Vagina (tissue), 2 donors: ENCODE measurements at regions not wholly inside any gene's neighbourhood (a gene's known extent, or its start where the extent isn't known, plus 50 kb on each side); places are given as distances from the start of the nearest gene placed in this dataset.
"Not testable (repeated sequence)": the region's sequence is repeated elsewhere in the genome, so short reads cannot be mapped to it uniquely, and the experiment has no call there.

Experiments
- DNase-seq, 2 donors: peaks; one replicate each; pipeline ENCODE4 v3.0.0-alpha.2; 2017; ENCODE audit errors: extremely low spot score in 2 of 2
- H3K27ac ChIP-seq: fragments of 200-600 bp; sonication (generic); one replicate; pipeline ENCODE4 v1.5.1; 2019
- H3K27me3 ChIP-seq: fragments of 200-600 bp; sonication (generic); one replicate; pipeline ENCODE4 v1.5.1; 2019
- H3K36me3 ChIP-seq, 2 donors: fragments of 200-600 bp; sonication (generic); one replicate each; pipeline ENCODE4 v1.5.1; 2017 to 2019
- H3K4me1 ChIP-seq: fragments of 200-600 bp; sonication (generic); one replicate; pipeline ENCODE4 v1.5.1; 2019
- H3K4me3 ChIP-seq, 2 donors: fragments of 200-600 bp; sonication (generic); 1 replicate in 1 of 2; 2 replicates in 1 of 2; pipeline ENCODE4 v1.5.1; 2016 to 2019
- H3K9me3 ChIP-seq: fragments of 200-600 bp; sonication (generic); one replicate; pipeline ENCODE4 v1.5.1; 2019
- intact Hi-C: fragments of 100-400 bp; cut with DNase I; formaldehyde crosslinking; loops from one replicate; pipeline ENCODE4 v1.15.1; 2023

DNA sequence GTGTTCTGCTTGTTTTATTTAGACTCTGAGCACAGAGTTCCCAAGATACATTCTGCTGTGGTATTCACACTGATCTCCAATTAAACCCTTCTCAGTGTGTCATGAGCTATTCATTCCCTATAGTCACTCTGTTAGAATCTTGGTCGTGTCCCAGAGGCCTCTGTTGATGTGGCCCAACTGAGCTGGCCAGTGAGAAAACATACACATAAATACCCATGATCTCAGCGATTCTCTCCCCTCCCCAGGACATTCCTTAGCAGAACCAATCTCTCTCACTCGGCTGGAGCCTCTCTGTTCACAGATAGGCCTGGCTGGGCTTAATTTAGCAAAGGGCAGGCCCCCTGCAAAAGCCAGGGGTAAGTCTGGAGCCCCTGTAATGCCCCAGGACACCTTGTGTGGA, 109.6 kb upstream of the NBPF9 start:
- H3K4me3 ChIP-seq, H3K36me3 ChIP-seq, DNase-seq, H3K4me1 ChIP-seq, H3K27ac ChIP-seq, H3K9me3 ChIP-seq, intact Hi-C loops, H3K27me3 ChIP-seq: not testable (repeated sequence)

- H3K36me3 ChIP-seq, H3K27ac ChIP-seq, intact Hi-C loops, H3K27me3 ChIP-seq, H3K9me3 ChIP-seq, H3K4me1 ChIP-seq, H3K4me3 ChIP-seq, DNase-seq: not testable (repeated sequence)
Measured at GRCh38 chr1:149213673-149214072, 110.3 kb upstream of the NBPF9 start.

DNA sequence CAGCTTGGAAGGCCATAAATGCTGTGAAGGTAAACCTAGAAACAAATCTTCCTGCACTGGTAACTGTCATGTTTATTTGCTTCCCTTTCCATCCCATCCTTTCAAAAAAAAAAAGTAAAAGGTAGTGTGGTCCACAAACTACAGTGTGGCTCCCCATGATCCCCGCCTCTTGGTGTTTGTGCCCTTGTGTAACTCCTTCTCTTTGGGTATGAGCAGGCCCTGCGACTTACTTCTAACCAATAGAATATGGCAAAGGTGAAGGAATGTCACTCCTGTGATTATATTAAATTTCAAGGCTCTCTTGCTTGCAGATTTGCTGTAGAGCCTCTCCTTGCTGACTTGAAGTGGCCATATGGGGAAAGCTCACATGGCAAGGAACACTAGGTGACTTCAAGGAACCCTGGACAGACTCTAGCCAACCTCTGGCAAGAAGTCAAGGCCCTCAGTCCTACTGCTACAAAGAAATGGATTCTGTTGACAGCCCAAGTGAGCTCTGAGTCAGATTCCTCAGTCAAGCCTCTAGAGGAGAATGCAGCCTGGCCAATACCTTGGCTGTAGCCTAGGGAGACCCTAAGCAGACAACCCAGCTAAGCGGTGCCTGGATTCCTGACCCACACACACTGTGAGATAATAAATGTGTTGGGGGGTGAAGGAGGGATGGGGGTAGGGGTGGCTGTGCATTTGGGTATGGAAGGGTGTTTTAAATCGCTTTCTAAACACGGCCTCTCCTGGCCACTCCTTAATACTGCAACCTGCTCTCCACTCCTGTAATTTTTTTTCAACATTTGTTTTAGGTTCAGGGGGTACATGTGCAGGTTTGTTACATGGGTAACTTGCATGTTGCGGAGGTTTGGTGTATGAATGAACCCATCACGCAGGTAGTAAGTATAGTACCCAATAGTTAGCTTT, 115.0 kb upstream of the NBPF9 start:
- H3K27me3 ChIP-seq, H3K4me1 ChIP-seq, H3K4me3 ChIP-seq, H3K27ac ChIP-seq, DNase-seq, intact Hi-C loops, H3K36me3 ChIP-seq, H3K9me3 ChIP-seq: not testable (repeated sequence)

- H3K9me3 ChIP-seq, DNase-seq, H3K27ac ChIP-seq, H3K4me3 ChIP-seq, H3K36me3 ChIP-seq, H3K4me1 ChIP-seq, intact Hi-C loops, H3K27me3 ChIP-seq: not testable (repeated sequence)
Measured at GRCh38 chr1:149219539-149219938, 116.2 kb upstream of the NBPF9 start.

DNA sequence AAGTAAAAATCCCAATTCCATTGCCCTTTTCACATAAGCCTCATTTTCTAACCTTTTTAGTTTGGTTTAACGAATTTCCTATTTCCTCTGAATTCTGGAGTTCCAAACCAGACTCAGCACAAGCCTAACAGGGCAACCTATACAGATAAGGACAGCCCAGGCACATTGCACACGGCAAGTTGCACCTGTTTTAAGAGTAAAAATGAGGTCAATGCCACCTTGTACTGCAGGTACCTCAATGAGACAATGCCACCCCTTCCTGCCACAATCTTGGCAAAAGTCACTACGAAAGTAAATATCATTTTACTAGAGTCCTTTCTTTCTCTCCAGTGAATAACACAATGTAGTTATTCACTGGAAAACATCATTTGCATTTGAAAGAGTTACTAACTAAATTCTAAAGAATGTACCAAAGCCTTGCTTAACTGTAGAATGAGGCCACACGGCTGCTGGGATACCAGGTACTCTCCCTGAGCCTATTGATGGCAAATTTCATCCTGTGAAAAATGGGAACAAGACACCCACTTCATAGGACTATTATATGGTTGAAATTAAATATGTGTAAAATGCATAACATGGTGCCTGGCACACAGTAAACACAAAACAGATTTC, 117.2 kb upstream of the NBPF9 start:
- H3K27me3 ChIP-seq, H3K9me3 ChIP-seq, H3K4me1 ChIP-seq, intact Hi-C loops, DNase-seq, H3K36me3 ChIP-seq, H3K4me3 ChIP-seq, H3K27ac ChIP-seq: not testable (repeated sequence)

DNA sequence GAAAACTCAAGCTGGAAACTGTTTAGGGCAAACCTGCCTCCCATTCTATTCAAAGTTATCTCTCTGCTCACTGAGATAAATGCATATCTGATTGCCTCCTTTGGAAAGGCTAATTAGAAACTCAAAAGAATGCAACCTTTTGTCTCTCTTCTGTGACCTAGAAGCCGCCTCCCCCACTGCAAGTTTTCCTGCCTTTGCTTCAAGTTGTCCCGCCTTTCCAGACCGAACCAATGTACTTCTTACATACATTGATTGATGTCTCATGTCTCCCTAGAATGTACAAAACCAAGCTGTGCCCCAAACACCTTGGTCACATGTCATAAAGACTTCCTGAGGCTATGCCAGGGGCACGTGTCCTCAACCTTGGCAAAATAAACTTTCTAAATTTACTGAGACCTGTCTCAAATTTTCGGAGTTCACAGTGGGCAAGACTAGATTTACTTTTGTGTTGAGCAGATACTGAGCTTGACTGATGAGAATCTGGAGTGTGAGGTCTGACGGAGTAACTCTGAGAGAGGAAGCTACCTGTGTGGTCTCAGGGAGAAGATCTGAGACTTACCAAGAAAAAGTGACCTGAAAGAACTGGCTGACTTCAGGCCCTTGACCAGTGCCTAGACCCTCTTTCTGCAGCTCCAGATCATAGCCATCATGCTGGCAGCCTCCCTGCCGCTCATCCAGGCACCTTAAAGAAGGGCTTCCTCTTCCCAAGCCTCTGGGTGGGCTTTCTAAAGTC, 124.7 kb upstream of the NBPF9 start:
- intact Hi-C loops, H3K36me3 ChIP-seq, DNase-seq, H3K4me1 ChIP-seq, H3K27me3 ChIP-seq, H3K4me3 ChIP-seq, H3K9me3 ChIP-seq: not testable (repeated sequence)
- H3K27ac ChIP-seq = peak overlapping the region; percentile 48

DNA sequence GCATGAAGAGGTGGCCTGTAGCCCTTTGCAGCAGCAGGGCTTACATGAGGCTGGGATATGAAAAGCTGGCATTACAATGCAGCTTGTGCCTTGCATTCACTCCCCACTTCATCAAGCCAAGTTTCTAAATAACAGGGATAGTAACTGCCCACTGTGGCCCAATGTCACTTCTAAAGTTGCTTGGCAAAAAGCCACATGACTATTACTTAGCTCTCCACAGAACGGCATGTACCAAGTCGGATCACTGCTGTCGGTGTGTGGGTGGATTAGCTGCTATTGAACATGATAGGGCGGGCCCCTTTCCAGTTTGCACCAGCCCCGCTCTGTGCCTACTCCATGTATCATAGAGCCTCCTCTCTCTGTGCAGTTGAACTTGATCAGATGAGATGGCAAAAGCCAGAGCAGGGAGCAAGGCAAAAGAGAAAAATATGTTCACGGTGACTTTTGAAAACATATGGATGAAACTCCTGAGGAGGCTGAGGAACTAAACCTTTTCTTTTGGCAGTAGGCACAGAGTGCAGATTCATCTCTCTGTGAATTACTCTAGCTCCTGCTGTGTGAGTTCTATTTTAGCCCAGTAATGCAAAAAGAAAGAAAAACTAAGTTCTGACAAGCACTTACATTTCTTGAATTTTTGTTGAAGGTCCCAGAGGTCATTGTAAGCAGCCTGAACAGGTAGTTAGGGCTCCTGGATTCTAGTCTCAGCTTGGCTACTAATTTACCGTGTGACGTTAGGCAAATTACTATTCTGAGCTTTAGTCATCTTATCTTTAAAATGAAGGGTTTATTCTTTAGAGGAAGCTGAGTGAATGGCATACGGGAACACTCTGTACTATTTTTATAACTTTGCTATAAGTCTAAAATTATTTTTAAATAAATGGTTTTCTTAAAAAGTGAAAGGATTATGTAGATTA, 125.6 kb upstream of the NBPF9 start:
- H3K27me3 ChIP-seq, H3K9me3 ChIP-seq, H3K36me3 ChIP-seq, H3K4me1 ChIP-seq, intact Hi-C loops, DNase-seq, H3K4me3 ChIP-seq: not testable (repeated sequence)
- peak overlapping the region; percentile 48 for H3K27ac ChIP-seq

- H3K9me3 ChIP-seq, H3K27me3 ChIP-seq, DNase-seq, H3K36me3 ChIP-seq, H3K4me3 ChIP-seq, intact Hi-C loops, H3K27ac ChIP-seq, H3K4me1 ChIP-seq: not testable (repeated sequence)
Measured at GRCh38 chr1:149229813-149230212, 126.5 kb upstream of the NBPF9 start.

GRCh38 chr1:149234926-149235914, 131.9 kb upstream of the NBPF9 start:
- H3K9me3 ChIP-seq, DNase-seq, H3K27ac ChIP-seq, H3K27me3 ChIP-seq, H3K4me1 ChIP-seq, H3K4me3 ChIP-seq, H3K36me3 ChIP-seq, intact Hi-C loops: not testable (repeated sequence)

DNA sequence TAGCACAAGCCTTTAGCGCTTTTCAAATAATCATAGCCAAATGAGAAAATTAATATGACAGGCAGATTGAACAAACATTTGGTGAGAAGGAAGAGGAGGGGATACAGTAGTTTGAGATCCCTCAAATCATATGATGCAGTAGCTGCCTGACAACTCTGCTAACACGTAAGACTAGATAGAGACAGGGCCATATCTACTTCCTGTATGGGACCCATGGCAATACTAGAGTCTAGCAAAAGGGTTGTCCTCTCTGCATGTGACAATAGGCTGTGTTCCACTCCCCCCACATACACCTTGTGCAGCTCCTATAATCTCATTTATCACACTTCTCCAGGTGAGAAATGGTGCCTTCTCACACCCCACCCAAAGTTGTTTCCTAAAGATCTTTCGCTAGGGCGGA, 134.2 kb upstream of the NBPF9 start:
- H3K27me3 ChIP-seq, H3K36me3 ChIP-seq, H3K9me3 ChIP-seq, H3K27ac ChIP-seq, H3K4me3 ChIP-seq, intact Hi-C loops, DNase-seq, H3K4me1 ChIP-seq: not testable (repeated sequence)

DNA sequence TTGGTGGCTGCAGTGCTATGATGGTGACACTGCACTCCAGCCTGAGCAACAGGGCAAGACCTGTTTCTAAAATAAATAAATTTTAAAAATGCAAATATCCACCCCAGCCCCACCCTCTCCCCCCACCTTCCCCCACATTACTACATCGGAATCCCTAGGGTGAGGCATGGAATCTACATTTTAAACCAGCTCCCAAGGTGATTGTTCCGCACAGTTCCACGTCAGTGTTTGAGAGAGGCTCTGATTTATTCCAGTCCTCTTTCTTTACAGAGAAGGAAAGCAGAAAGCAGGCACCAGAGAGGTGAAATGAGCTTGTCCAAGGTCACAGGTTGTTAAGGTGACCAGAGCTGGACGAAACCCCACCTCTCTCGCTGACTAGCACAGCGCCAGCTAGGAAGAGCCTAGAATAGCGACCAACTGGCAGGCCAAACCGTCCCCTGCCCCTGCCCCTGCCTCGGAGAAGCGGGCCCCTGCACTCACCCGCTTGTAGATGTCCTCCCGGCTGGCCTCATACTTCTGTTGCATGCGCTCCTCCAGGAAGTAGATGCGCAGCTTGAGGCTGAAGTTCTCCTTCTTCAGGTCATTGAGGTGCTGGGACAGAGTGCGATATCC, 136.7 kb upstream of the NBPF9 start:
- DNase-seq, H3K36me3 ChIP-seq, H3K27ac ChIP-seq, H3K4me3 ChIP-seq, H3K9me3 ChIP-seq, H3K27me3 ChIP-seq, intact Hi-C loops, H3K4me1 ChIP-seq: not testable (repeated sequence)

- intact Hi-C loops = not testable (repeated sequence)
Measured at GRCh38 chr1:149240530-149240929, 137.2 kb upstream of the NBPF9 start.

More at GRCh38 chr1:149240530-149240929, 137.2 kb upstream of the NBPF9 start:
- H3K9me3 ChIP-seq, H3K4me1 ChIP-seq, H3K27ac ChIP-seq, H3K27me3 ChIP-seq, H3K36me3 ChIP-seq, DNase-seq, H3K4me3 ChIP-seq: not testable (repeated sequence)
